Uterus (tissue), 2 donors: ENCODE measurements at regions not wholly inside any gene's neighbourhood (a gene's known extent, or its start where the extent isn't known, plus 50 kb on each side); places are given as distances from the start of the nearest gene placed in this dataset.
"Not testable (repeated sequence)": the region's sequence is repeated elsewhere in the genome, so short reads cannot be mapped to it uniquely, and the experiment has no call there.

Experiments used
- POLR2A ChIP-seq, 2 donors: fragments of 450-650 bp; IDR thresholded peaks; one replicate each; pipeline ENCODE4 v1.6.1; 2016; ENCODE audit warnings: antibody characterized with exemption in 2 of 2, mild to moderate bottlenecking in 1 of 2, moderate library complexity in 1 of 2
- TF ChIP-seq, protein P1 (sequence below), 4 experiments: fragments of 200-600 bp in 2 of 4; fragments of 450-650 bp in 2 of 4; sonication (generic) in 2 of 4; IDR thresholded peaks; one replicate each; pipeline ENCODE4 v1.5.1; 2016 to 2019; ENCODE audit warnings: antibody characterized with exemption in 4 of 4, mild to moderate bottlenecking in 2 of 4, moderate library complexity in 1 of 4

GRCh38 chr4:132697505-132697904, 451.6 kb upstream of the PCDH10 start:
- TF ChIP-seq, protein P1, sequence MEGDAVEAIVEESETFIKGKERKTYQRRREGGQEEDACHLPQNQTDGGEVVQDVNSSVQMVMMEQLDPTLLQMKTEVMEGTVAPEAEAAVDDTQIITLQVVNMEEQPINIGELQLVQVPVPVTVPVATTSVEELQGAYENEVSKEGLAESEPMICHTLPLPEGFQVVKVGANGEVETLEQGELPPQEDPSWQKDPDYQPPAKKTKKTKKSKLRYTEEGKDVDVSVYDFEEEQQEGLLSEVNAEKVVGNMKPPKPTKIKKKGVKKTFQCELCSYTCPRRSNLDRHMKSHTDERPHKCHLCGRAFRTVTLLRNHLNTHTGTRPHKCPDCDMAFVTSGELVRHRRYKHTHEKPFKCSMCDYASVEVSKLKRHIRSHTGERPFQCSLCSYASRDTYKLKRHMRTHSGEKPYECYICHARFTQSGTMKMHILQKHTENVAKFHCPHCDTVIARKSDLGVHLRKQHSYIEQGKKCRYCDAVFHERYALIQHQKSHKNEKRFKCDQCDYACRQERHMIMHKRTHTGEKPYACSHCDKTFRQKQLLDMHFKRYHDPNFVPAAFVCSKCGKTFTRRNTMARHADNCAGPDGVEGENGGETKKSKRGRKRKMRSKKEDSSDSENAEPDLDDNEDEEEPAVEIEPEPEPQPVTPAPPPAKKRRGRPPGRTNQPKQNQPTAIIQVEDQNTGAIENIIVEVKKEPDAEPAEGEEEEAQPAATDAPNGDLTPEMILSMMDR (IDR thresholded peaks at IDR 0.05) = not testable (repeated sequence)
- not testable (repeated sequence) for TF ChIP-seq POLR2A (IDR thresholded peaks at IDR 0.05)
